ENCODE measurements at regions not wholly inside any gene's neighbourhood (a gene's known extent, or its start where the extent isn't known, plus 50 kb on each side); places are given as distances from the start of the nearest gene placed in this dataset.
"Not testable (repeated sequence)": the region's sequence is repeated elsewhere in the genome, so short reads cannot be mapped to it uniquely, and the experiment has no call there.

- no peak for DNase-seq (ENCODE audit: low spot score)
These were observed 149.8 kb upstream of the ANKRD55 start for GRCh38 chr5:56382896-56383295.

- DNase-seq (ENCODE audit: low spot score) = no peak
These were observed 144.4 kb upstream of the ANKRD55 start for GRCh38 chr5:56377573-56377972.

GRCh38 chr5:56376128-56376527, 143.0 kb upstream of the ANKRD55 start:
- DNase-seq (ENCODE audit: low spot score) = no peak

GRCh38 chr5:56375011-56375410, 141.9 kb upstream of the ANKRD55 start:
- no peak for DNase-seq (ENCODE audit: low spot score)

GRCh38 chr5:56372491-56372890, 139.4 kb upstream of the ANKRD55 start:
- DNase-seq (ENCODE audit: low spot score) = not testable (repeated sequence)

GRCh38 chr5:56369361-56369811, 136.3 kb upstream of the ANKRD55 start:
- DNase-seq (ENCODE audit: low spot score) = no peak

- no peak for DNase-seq (ENCODE audit: low spot score)
These were observed 134.6 kb upstream of the ANKRD55 start for GRCh38 chr5:56367748-56368147.

- DNase-seq (ENCODE audit: low spot score) = no peak
These were observed 133.9 kb upstream of the ANKRD55 start for GRCh38 chr5:56366986-56367385.

GRCh38 chr5:56361398-56361797, 128.3 kb upstream of the ANKRD55 start:
- no peak for DNase-seq (ENCODE audit: low spot score)

- DNase-seq (ENCODE audit: low spot score) = no peak
These were observed 127.7 kb upstream of the ANKRD55 start for GRCh38 chr5:56360816-56361215.

- no peak for DNase-seq (ENCODE audit: low spot score)
These were observed 126.9 kb upstream of the ANKRD55 start for GRCh38 chr5:56359809-56360685.

- DNase-seq (ENCODE audit: low spot score) = peak; percentile 37
These were observed 125.9 kb upstream of the ANKRD55 start for GRCh38 chr5:56358703-56359681.

- no peak for DNase-seq (ENCODE audit: low spot score)
These were observed 124.9 kb upstream of the ANKRD55 start for GRCh38 chr5:56358046-56358445.

- DNase-seq (ENCODE audit: low spot score) = no peak
These were observed 124.3 kb upstream of the ANKRD55 start for GRCh38 chr5:56357426-56357825.

GRCh38 chr5:56356836-56357160, 123.7 kb upstream of the ANKRD55 start:
- no peak for DNase-seq (ENCODE audit: low spot score)

GRCh38 chr5:56356121-56356835, 123.1 kb upstream of the ANKRD55 start:
- no peak for DNase-seq (ENCODE audit: low spot score)

- no peak for DNase-seq (ENCODE audit: low spot score)
These were observed 121.7 kb upstream of the ANKRD55 start for GRCh38 chr5:56354836-56355235.

- DNase-seq (ENCODE audit: low spot score) = no peak
These were observed 119.9 kb upstream of the ANKRD55 start for GRCh38 chr5:56352808-56353590.

GRCh38 chr5:56350597-56351170, 117.6 kb upstream of the ANKRD55 start:
- peak; percentile 36 for DNase-seq (ENCODE audit: low spot score)

GRCh38 chr5:56350011-56350596, 117.0 kb upstream of the ANKRD55 start:
- no peak for DNase-seq (ENCODE audit: low spot score)

GRCh38 chr5:56349461-56349860, 116.3 kb upstream of the ANKRD55 start:
- DNase-seq (ENCODE audit: low spot score) = no peak
